ENCODE measurements at regions not wholly inside any gene's neighbourhood (a gene's known extent, or its start where the extent isn't known, plus 50 kb on each side); places are given as distances from the start of the nearest gene placed in this dataset.

GRCh38 chr1:29706936-29707335 lies 470.6 kb downstream of the PTPRU start:
- peak; percentile 7 for DNase-seq

GRCh38 chr1:29704430-29704829 lies 468.1 kb downstream of the PTPRU start:
- DNase-seq, result no peak

- DNase-seq, result no peak
Observed at GRCh38 chr1:29703596-29704370, 467.5 kb downstream of the PTPRU start.

GRCh38 chr1:29700491-29700890 lies 464.2 kb downstream of the PTPRU start:
- no peak for DNase-seq

- DNase-seq, result no peak
Observed at GRCh38 chr1:29698626-29699025, 462.3 kb downstream of the PTPRU start.

- DNase-seq, result no peak
Observed at GRCh38 chr1:29698033-29698432, 461.7 kb downstream of the PTPRU start.

- no peak for DNase-seq
Observed at GRCh38 chr1:29697391-29697780, 461.1 kb downstream of the PTPRU start.

GRCh38 chr1:29696656-29697390 lies 460.5 kb downstream of the PTPRU start:
- no peak for DNase-seq

GRCh38 chr1:29695803-29696202 lies 459.5 kb downstream of the PTPRU start:
- DNase-seq, result no peak

GRCh38 chr1:29695036-29695435 lies 458.7 kb downstream of the PTPRU start:
- DNase-seq, result no peak

GRCh38 chr1:29691499-29691898 lies 455.2 kb downstream of the PTPRU start:
- no peak for DNase-seq

- no peak for DNase-seq
Observed at GRCh38 chr1:29690156-29690555, 453.8 kb downstream of the PTPRU start.

- DNase-seq, result no peak
Observed at GRCh38 chr1:29689372-29690030, 453.2 kb downstream of the PTPRU start.

GRCh38 chr1:29688471-29689365 lies 452.4 kb downstream of the PTPRU start:
- DNase-seq, result no peak

- DNase-seq, result no peak
Observed at GRCh38 chr1:29687601-29688244, 451.4 kb downstream of the PTPRU start.

- no peak for DNase-seq
Observed at GRCh38 chr1:29687166-29687565, 450.8 kb downstream of the PTPRU start.

GRCh38 chr1:29686012-29686930 lies 449.9 kb downstream of the PTPRU start:
- no peak for DNase-seq

- no peak for DNase-seq
Observed at GRCh38 chr1:29685387-29685786, 449.1 kb downstream of the PTPRU start.

- no peak for DNase-seq
Observed at GRCh38 chr1:29684141-29684540, 447.8 kb downstream of the PTPRU start.

GRCh38 chr1:29683472-29683871 lies 447.1 kb downstream of the PTPRU start:
- DNase-seq, result no peak

GRCh38 chr1:29682919-29683295 lies 446.6 kb downstream of the PTPRU start:
- no peak for DNase-seq

Measured in CD4-positive, alpha-beta T cell treated with Interleukin-21 for 1 hour (primary cell).